Testis (tissue), 2 donors: ENCODE measurements at regions not wholly inside any gene's neighbourhood (a gene's known extent, or its start where the extent isn't known, plus 50 kb on each side); places are given as distances from the start of the nearest gene placed in this dataset.

Experiments used
- DNase-seq: peaks from one replicate; pipeline ENCODE4 v3.0.0-alpha.2; 2019
- H3K27ac ChIP-seq, 2 donors: fragments of 200-600 bp; sonication (generic); one replicate each; pipeline ENCODE4 v1.5.1; 2019
- H3K27me3 ChIP-seq: fragments of 200-600 bp; sonication (generic); one replicate; pipeline ENCODE4 v1.5.1; 2019
- H3K36me3 ChIP-seq: fragments of 200-600 bp; sonication (generic); one replicate; pipeline ENCODE4 v1.5.1; 2017; ENCODE audit warnings: low read depth; ENCODE audit errors: missing control alignments
- H3K4me1 ChIP-seq: fragments of 200-600 bp; sonication (generic); one replicate; pipeline ENCODE4 v1.5.1; 2019
- H3K4me3 ChIP-seq, 2 donors: fragments of 200-600 bp; sonication (generic); one replicate each; pipeline ENCODE4 v1.5.1; 2017 to 2019
- H3K9me3 ChIP-seq: fragments of 200-600 bp; sonication (generic); one replicate; pipeline ENCODE4 v1.5.1; 2017
- CTCF ChIP-seq, 3 experiments: fragments of 450-650 bp in 2 of 3; fragments of 200-600 bp in 1 of 3; sonication (generic) in 1 of 3; IDR thresholded peaks; one replicate each; pipeline ENCODE4 v1.5.1; 2016 to 2019; ENCODE audit warnings: antibody characterized with exemption in 3 of 3, mild to moderate bottlenecking in 2 of 3, moderate library complexity in 1 of 3
- POLR2A ChIP-seq: fragments of 450-650 bp; IDR thresholded peaks from one replicate; pipeline ENCODE4 v1.6.1; 2017; ENCODE audit warnings: antibody characterized with exemption, mild to moderate bottlenecking, moderate library complexity
- WGBS, 2 donors: methylation state at CpG; one replicate each; pipeline ENCODE4 v1.1.5; 2018; 5-methylcytosine and 5-hydroxymethylcytosine counted together
- intact Hi-C: fragments of 100-400 bp; cut with DNase I; formaldehyde crosslinking; loops from one replicate; pipeline ENCODE4 v1.15.1; 2023; ENCODE audit warnings: low total_unique reads

- DNase-seq = no peak
- WGBS, 2 donors = 80 to 87% methylated on average over 5 of the region's 5 CpGs
- no peak overlapping the region for H3K4me3 ChIP-seq
- intact Hi-C loops = no loop called here
- no peaks in the 10 kb centered on the region for H3K9me3 ChIP-seq
- no peak for TF ChIP-seq POLR2A
- no peak for TF ChIP-seq CTCF (IDR thresholded peaks at IDR 0.05)
- no peak overlapping the region for H3K27ac ChIP-seq
- H3K27me3 ChIP-seq = no peaks in the 10 kb centered on the region
- no peaks in the 10 kb centered on the region for H3K4me1 ChIP-seq
- no peaks in the 10 kb centered on the region for H3K36me3 ChIP-seq
Measured at GRCh38 chr6:92195796-92196195, 1223.6 kb downstream of the EPHA7 start.

GRCh38 chr6:92188016-92188415 is 1231.3 kb downstream of the EPHA7 start:
- 97 to 100% methylated on average over 1 of the region's 1 CpG for WGBS, 2 donors
- TF ChIP-seq POLR2A (no peak), CTCF (IDR thresholded peaks at IDR 0.05) (no peak)
- H3K36me3 ChIP-seq = no peaks in the 10 kb centered on the region
- H3K9me3 ChIP-seq = no peaks in the 10 kb centered on the region
- H3K4me1 ChIP-seq = no peaks in the 10 kb centered on the region
- intact Hi-C loops = no loop called here
- no peak overlapping the region for H3K27ac ChIP-seq
- no peaks in the 10 kb centered on the region for H3K27me3 ChIP-seq
- H3K4me3 ChIP-seq = no peak overlapping the region
- DNase-seq = no peak

- no peak overlapping the region for H3K4me3 ChIP-seq
- DNase-seq = no peak
- no peak for TF ChIP-seq CTCF (IDR thresholded peaks at IDR 0.05)
- no peak for TF ChIP-seq POLR2A
- no peaks in the 10 kb centered on the region for H3K36me3 ChIP-seq
- H3K4me1 ChIP-seq = no peaks in the 10 kb centered on the region
- intact Hi-C loops = no loop called here
- no peak overlapping the region for H3K27ac ChIP-seq
- WGBS, 2 donors = 78 to 92% methylated on average over 3 of the region's 3 CpGs
- H3K9me3 ChIP-seq = no peaks in the 10 kb centered on the region
- H3K27me3 ChIP-seq = no peaks in the 10 kb centered on the region
Measured at GRCh38 chr6:92184933-92185332, 1234.4 kb downstream of the EPHA7 start.

GRCh38 chr6:92181347-92181746 is 1238.0 kb downstream of the EPHA7 start:
- H3K9me3 ChIP-seq = no peaks in the 10 kb centered on the region
- intact Hi-C loops = no loop called here
- no peaks in the 10 kb centered on the region for H3K36me3 ChIP-seq
- H3K4me1 ChIP-seq = no peaks in the 10 kb centered on the region
- no peaks in the 10 kb centered on the region for H3K27me3 ChIP-seq
- 87 to 94% methylated on average over 4 of the region's 4 CpGs for WGBS, 2 donors
- H3K4me3 ChIP-seq = no peak overlapping the region
- no peak for DNase-seq
- H3K27ac ChIP-seq = no peak overlapping the region
- TF ChIP-seq POLR2A (no peak), CTCF (IDR thresholded peaks at IDR 0.05) (no peak)

- Histone ChIP-seq H3K4me3 (no peak overlapping the region), H3K9me3 (no peaks in the 10 kb centered on the region), H3K27ac (no peak overlapping the region), H3K4me1 (no peaks in the 10 kb centered on the region), H3K36me3 (no peaks in the 10 kb centered on the region), H3K27me3 (no peaks in the 10 kb centered on the region)
- 77 to 87% methylated on average over 2 of the region's 2 CpGs for WGBS, 2 donors
- intact Hi-C loops = no loop called here
- TF ChIP-seq CTCF (IDR thresholded peaks at IDR 0.05) = no peak
- TF ChIP-seq POLR2A = no peak
- DNase-seq = no peak
Measured at GRCh38 chr6:92180090-92180489, 1239.3 kb downstream of the EPHA7 start.
